HG02852 (cell line): ENCODE measurements at regions not wholly inside any gene's neighbourhood (a gene's known extent, or its start where the extent isn't known, plus 50 kb on each side); places are given as distances from the start of the nearest gene placed in this dataset.
"Not testable (repeated sequence)": the region's sequence is repeated elsewhere in the genome, so short reads cannot be mapped to it uniquely, and the experiment has no call there.

Experiments used
- ATAC-seq: cut with Tn5 transposase; IDR thresholded peaks from one replicate; pipeline ENCODE4 v1.9.1; 2021; ENCODE audit warnings: mild to moderate bottlenecking, moderate library complexity; ENCODE audit not compliant: unreplicated experiment

GRCh38 chr21:33974513-33975468 lies 59.2 kb upstream of the ATP5PO start:
- ATAC-seq = no peak

- ATAC-seq = no peak
These were observed 57.7 kb upstream of the ATP5PO start for GRCh38 chr21:33973268-33973667.

DNA sequence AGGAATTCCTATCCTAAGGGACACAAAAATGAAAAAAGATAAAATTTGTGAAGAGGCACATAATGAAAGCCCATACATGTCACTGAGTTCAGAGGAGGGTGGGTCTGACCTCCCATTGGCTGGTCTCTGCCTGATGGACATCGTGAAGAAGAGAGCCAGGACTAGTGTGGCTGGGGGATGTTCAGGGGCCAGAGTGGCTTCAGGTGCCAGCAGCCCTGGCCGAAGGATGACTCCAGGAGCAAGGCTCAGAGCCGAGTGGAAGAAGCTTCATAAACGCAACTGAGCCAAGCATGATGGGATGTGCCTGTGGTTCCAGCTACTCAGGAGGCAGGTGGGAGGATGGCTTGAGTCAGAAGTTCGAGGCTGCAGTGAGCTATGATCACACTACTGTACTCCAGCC lies 56.9 kb upstream of the ATP5PO start:
- no peak for ATAC-seq

- no peak for ATAC-seq
These were observed 55.9 kb upstream of the ATP5PO start for GRCh38 chr21:33971492-33972013.

DNA sequence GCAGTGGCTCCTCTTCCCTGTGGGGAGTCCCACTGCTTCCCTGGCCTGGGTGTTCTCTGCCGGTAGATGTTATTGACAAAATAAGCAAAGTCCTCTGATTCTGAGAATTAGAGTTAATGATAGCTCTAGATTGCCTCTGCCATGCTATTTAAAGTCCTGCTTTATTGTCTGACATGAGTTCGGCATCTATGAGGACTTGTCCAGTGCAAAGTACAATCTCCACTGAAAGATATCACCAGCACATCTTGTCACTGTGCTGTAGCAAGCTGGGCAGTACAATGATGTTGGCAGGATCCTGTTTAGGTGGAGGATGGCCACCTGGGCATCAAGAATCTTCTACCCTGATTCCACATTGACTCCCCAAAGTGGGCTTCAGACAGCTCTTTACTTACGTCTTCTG lies 54.0 kb upstream of the ATP5PO start:
- no peak for ATAC-seq

DNA sequence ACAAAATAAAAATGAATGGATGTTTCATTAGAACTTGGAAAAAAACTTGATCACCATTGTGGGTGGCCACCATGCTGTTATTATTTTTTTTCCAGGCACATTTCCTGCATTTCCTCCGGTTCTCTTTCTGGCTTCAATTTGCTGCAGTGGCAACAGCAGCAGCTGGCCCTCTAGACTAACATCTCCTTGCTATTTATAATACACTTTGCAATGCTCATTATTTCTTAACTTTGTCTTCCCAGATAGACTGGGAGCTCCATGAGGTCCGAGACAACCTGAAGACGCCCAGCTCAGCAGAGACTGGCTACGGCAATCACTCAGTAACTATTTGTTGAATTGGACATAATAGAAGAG lies 53.4 kb upstream of the ATP5PO start:
- no peak for ATAC-seq

DNA sequence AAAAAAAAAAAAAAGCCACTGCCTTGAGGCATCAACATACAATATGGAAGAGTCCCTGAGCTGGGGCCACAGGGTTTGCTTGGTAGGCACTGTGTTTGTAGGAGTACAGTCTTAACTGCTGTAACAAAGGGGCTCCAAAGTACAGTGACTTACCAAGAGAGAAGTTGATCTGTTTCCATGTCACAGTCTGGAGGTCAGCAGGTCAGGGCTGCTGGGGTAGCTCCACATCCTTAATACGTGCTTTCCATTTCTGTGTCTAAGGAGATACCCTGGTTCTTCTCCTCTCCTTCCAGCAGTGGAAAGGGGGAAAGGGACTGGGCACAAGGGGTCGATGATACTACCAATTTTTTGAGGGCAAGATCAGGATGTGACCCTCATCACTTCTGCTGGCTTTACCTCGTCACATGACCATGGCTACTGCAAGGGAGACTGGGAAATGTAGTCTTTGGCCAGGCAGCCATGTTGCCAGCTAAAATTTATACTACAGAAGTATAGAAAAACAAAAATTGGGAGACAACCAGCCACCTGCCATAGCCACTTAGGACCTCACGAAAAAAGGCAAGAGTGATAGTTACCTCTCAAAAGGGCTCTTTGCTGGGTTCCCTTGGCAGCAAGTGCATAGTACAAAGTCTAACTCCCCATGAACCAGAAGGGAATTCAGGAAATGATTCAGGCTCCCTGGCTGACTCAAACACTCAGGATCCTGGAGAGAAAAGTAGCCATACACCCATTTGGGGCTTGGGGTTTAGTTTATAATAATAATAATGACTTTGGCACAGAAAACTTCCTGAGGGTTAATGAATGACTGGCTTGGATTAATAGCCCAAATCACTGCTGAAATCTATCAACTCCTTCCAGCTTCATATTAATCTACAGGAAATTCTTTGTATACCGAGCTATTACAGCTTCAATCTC lies 52.7 kb upstream of the ATP5PO start:
- no peak for ATAC-seq

DNA sequence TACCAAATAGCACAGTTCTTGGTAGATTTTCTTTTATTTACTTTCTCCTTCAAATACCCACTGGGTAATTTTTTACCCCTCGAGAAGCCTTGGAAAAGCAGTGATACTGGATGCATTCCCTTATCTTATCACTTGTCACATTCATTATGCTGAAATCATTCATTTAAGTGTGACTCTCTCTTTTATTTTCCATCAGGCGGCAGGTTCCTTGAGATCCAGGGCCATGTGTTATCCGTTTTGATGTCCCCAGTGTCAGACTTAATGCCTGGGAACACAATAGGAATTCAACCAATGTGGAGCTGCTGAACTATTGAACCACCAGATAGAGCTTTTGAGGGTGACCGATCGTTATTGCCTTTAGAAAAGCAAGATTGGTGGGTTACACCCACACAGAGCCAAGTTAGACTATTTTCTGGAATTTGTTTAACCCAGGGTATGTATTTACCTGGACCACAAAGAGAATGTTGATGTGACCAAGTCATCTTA lies 51.5 kb upstream of the ATP5PO start:
- ATAC-seq = no peak

GRCh38 chr21:33966324-33966949 lies 50.8 kb upstream of the ATP5PO start:
- no peak for ATAC-seq

DNA sequence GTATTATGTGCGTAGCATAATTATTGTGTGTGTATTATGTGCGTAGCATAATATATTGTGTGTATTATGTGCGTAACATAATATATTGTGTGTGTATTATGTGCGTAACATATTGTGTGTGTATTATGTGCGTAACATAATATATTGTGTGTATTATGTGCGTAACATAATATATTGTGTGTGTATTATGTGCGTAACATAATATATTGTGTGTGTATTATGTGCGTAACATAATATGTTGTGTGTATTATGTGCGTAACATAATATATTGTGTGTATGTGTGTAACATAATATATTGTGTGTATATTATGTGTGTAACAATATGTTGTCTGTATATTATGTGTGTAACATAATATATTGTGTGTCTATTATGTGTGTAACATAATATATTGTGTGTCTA lies 50.1 kb upstream of the ATP5PO start:
- ATAC-seq = not testable (repeated sequence)
